Peyer's patch (tissue), 4 donors: ENCODE measurements at regions not wholly inside any gene's neighbourhood (a gene's known extent, or its start where the extent isn't known, plus 50 kb on each side); places are given as distances from the start of the nearest gene placed in this dataset.

ENCODE experiments used
- DNase-seq, 3 donors: peaks; one replicate each; pipeline ENCODE4 v3.0.0-alpha.2; 2017 to 2019
- H3K27ac ChIP-seq, 4 donors: fragments of 200-600 bp; sonication (generic); one replicate each; pipeline ENCODE4 v1.5.1; 2016 to 2019
- H3K27me3 ChIP-seq, 2 donors: fragments of 200-600 bp; sonication (generic); one replicate each; pipeline ENCODE4 v1.5.1; 2019
- H3K36me3 ChIP-seq, 3 donors: fragments of 200-600 bp; sonication (generic); one replicate each; pipeline ENCODE4 v1.5.1; 2016 to 2019
- H3K4me1 ChIP-seq, 4 donors: fragments of 200-600 bp; sonication (generic); one replicate each; pipeline ENCODE4 v1.5.1; 2016 to 2019
- H3K4me3 ChIP-seq, 4 donors: fragments of 200-600 bp; sonication (generic); 1 replicate in 3 of 4; 2 replicates in 1 of 4; pipeline ENCODE4 v1.5.1; 2016 to 2019; ENCODE audit warnings: mild to moderate bottlenecking in 1 of 4
- H3K9me3 ChIP-seq, 4 donors: fragments of 200-600 bp; sonication (generic); one replicate each; pipeline ENCODE4 v1.5.1; 2016 to 2019; ENCODE audit warnings: mild to moderate bottlenecking in 1 of 4
- CTCF ChIP-seq, 6 experiments: fragments of 450-650 bp in 4 of 6; fragments of 200-600 bp in 2 of 6; sonication (generic) in 1 of 6; IDR thresholded peaks; one replicate each; pipeline ENCODE4 v1.5.1; 2017 to 2019; ENCODE audit warnings: antibody characterized with exemption in 6 of 6, mild to moderate bottlenecking in 3 of 6, moderate library complexity in 1 of 6
- POLR2A ChIP-seq, 2 donors: fragments of 450-650 bp; IDR thresholded peaks; one replicate each; pipeline ENCODE4 v1.5.1; 2017; ENCODE audit warnings: antibody characterized with exemption in 2 of 2, mild to moderate bottlenecking in 2 of 2, moderate library complexity in 2 of 2

GRCh38 chr16:86128246-86128645 is 229.3 kb downstream of the IRF8 start:
- Histone ChIP-seq H3K9me3 (no peaks in the 10 kb centered on the region), H3K36me3 (no peaks in the 10 kb centered on the region), H3K27ac (no peak overlapping the region), H3K27me3 (no peaks in the 10 kb centered on the region), H3K4me3 (no peak overlapping the region), H3K4me1 (no peaks in the 10 kb centered on the region)
- DNase-seq: no peak
- no peak for TF ChIP-seq POLR2A (IDR thresholded peaks at IDR 0.05)
- TF ChIP-seq CTCF (IDR thresholded peaks at IDR 0.05): no peak

- no peak for DNase-seq
- Histone ChIP-seq H3K4me1 (no peaks in the 10 kb centered on the region), H3K27me3 (no peaks in the 10 kb centered on the region), H3K36me3 (no peaks in the 10 kb centered on the region), H3K9me3 (no peaks in the 10 kb centered on the region), H3K4me3 (no peak overlapping the region), H3K27ac (no peak overlapping the region)
- TF ChIP-seq CTCF (IDR thresholded peaks at IDR 0.05) (no peak), POLR2A (IDR thresholded peaks at IDR 0.05) (no peak)
Observed at GRCh38 chr16:86129541-86129940, 230.6 kb downstream of the IRF8 start.

- Histone ChIP-seq H3K27me3 (no peaks in the 10 kb centered on the region), H3K9me3 (no peaks in the 10 kb centered on the region), H3K4me1 (no peaks in the 10 kb centered on the region), H3K27ac (no peak overlapping the region), H3K36me3 (no peaks in the 10 kb centered on the region), H3K4me3 (no peak overlapping the region)
- TF ChIP-seq POLR2A (IDR thresholded peaks at IDR 0.05) (no peak), CTCF (IDR thresholded peaks at IDR 0.05) (no peak)
- DNase-seq: no peak
Observed at GRCh38 chr16:86133377-86133776, 234.4 kb downstream of the IRF8 start.

GRCh38 chr16:86133847-86134375 is 234.9 kb downstream of the IRF8 start:
- Histone ChIP-seq H3K9me3 (no peaks in the 10 kb centered on the region), H3K36me3 (no peaks in the 10 kb centered on the region), H3K27me3 (no peaks in the 10 kb centered on the region), H3K4me1 (no peaks in the 10 kb centered on the region), H3K4me3 (no peak overlapping the region), H3K27ac (no peak overlapping the region)
- no peak for DNase-seq
- no peak for TF ChIP-seq POLR2A (IDR thresholded peaks at IDR 0.05)
- TF ChIP-seq CTCF (IDR thresholded peaks at IDR 0.05): no peak

- no peak for DNase-seq
Observed at GRCh38 chr16:86134802-86135461, 236.0 kb downstream of the IRF8 start.

More at GRCh38 chr16:86134802-86135461, 236.0 kb downstream of the IRF8 start:
- H3K36me3 ChIP-seq: no peaks in the 10 kb centered on the region
- no peaks in the 10 kb centered on the region for H3K27me3 ChIP-seq
- no peak overlapping the region for H3K4me3 ChIP-seq
- no peaks in the 10 kb centered on the region for H3K9me3 ChIP-seq
- TF ChIP-seq POLR2A (IDR thresholded peaks at IDR 0.05) (no peak), CTCF (IDR thresholded peaks at IDR 0.05) (no peak)
- no peaks in the 10 kb centered on the region for H3K4me1 ChIP-seq
- H3K27ac ChIP-seq: peak overlapping the region in 1 of 4 donors; percentile 2
